Keratinocyte (primary cell): ENCODE measurements at regions not wholly inside any gene's neighbourhood (a gene's known extent, or its start where the extent isn't known, plus 50 kb on each side); places are given as distances from the start of the nearest gene placed in this dataset.

Experiments used
- DNase-seq: peaks from one replicate; pipeline ENCODE4 v3.0.0-alpha.2; 2011; ENCODE audit warnings: low read depth, missing footprints, low spot score
- FAIRE-seq: peaks from 2 replicates; lab custom pipeline; 2011; peaks lifted over from hg19 to GRCh38; lab: Jason Lieb, UNC
- H2AFZ ChIP-seq: 2 replicates; pipeline ENCODE4 v1.6.0; 2012; ENCODE audit warnings: low read length, control low read depth, inconsistent platforms; ENCODE audit not compliant: control insufficient read depth
- H3K27ac ChIP-seq: 2 replicates; pipeline ENCODE4 v1.5.1; 2011; ENCODE audit warnings: low read length; ENCODE audit not compliant: control insufficient read depth, insufficient read depth
- H3K27me3 ChIP-seq: 3 replicates; pipeline ENCODE4 v1.6.0; 2011; ENCODE audit warnings: low read length; ENCODE audit not compliant: control insufficient read depth, insufficient read depth; ENCODE audit errors: extremely low read depth
- H3K36me3 ChIP-seq, 2 experiments: 2 replicates in 1 of 2; 3 replicates in 1 of 2; pipeline ENCODE4 v1.5.1; 2011; ENCODE audit warnings: low read length in 2 of 2, mild to moderate bottlenecking in 1 of 2; ENCODE audit not compliant: control insufficient read depth in 2 of 2, insufficient read depth in 2 of 2; ENCODE audit errors: extremely low read depth in 1 of 2
- H3K4me1 ChIP-seq: 3 replicates; pipeline ENCODE4 v1.5.1; 2011; ENCODE audit warnings: low read length; ENCODE audit not compliant: control insufficient read depth, insufficient read depth; ENCODE audit errors: extremely low read depth
- H3K4me2 ChIP-seq: 3 replicates; pipeline ENCODE4 v1.6.0; 2011; ENCODE audit warnings: low read depth, low read length; ENCODE audit not compliant: control insufficient read depth, insufficient read depth; ENCODE audit errors: extremely low read depth
- H3K4me3 ChIP-seq, 3 experiments: fragments of 200-600 bp in 1 of 3; sonication (generic) in 1 of 3; 2 replicates in 2 of 3; 3 replicates in 1 of 3; pipeline ENCODE4 v1.5.1; 2011 to 2016; ENCODE audit warnings: low read length in 3 of 3, mild to moderate bottlenecking in 3 of 3, control low read depth in 2 of 3, inconsistent platforms in 1 of 3, low read depth in 1 of 3, mixed read lengths in 1 of 3, mixed run types in 1 of 3, moderate library complexity in 1 of 3; ENCODE audit not compliant: control insufficient read depth in 2 of 3, insufficient read depth in 2 of 3; ENCODE audit errors: extremely low read depth in 1 of 3
- H3K79me2 ChIP-seq: 2 replicates; pipeline ENCODE4 v1.6.0; 2012; ENCODE audit warnings: low read length; ENCODE audit not compliant: control insufficient read depth, insufficient read depth
- H3K9ac ChIP-seq: 3 replicates; pipeline ENCODE4 v1.6.0; 2011; ENCODE audit warnings: low read length; ENCODE audit not compliant: control insufficient read depth, insufficient read depth; ENCODE audit errors: extremely low read depth
- H3K9me1 ChIP-seq: 3 replicates; pipeline ENCODE4 v1.6.0; 2011; ENCODE audit warnings: low read length; ENCODE audit not compliant: control insufficient read depth, insufficient read depth; ENCODE audit errors: extremely low read depth
- H3K9me3 ChIP-seq: 2 replicates; pipeline ENCODE4 v1.5.1; 2012; ENCODE audit warnings: low read depth, low read length; ENCODE audit not compliant: control insufficient read depth
- H4K20me1 ChIP-seq: 3 replicates; pipeline ENCODE4 v1.6.0; 2011; ENCODE audit warnings: low read length; ENCODE audit not compliant: control insufficient read depth, insufficient read depth; ENCODE audit errors: extremely low read depth
- CTCF ChIP-seq, 3 experiments: IDR thresholded peaks in 1 of 3; conservative IDR thresholded peaks in 1 of 3; optimal IDR thresholded peaks in 1 of 3; 2 replicates in 2 of 3; 3 replicates in 1 of 3; pipeline versions ENCODE3 to v1.5.1; 2011; ENCODE audit warnings: low read length in 3 of 3, mild to moderate bottlenecking in 3 of 3, moderate library complexity in 2 of 3, control low read depth in 1 of 3, inconsistent platforms in 1 of 3; ENCODE audit not compliant: insufficient read depth in 2 of 3; ENCODE audit errors: extremely low read depth in 1 of 3
- EZH2 ChIP-seq: IDR thresholded peaks from one replicate; pipeline ENCODE4 v1.6.1; 2012; ENCODE audit warnings: inconsistent platforms, mild to moderate bottlenecking, low read length, moderate library complexity
- dilution Hi-C: fragments of 300-500 bp; cut with MboI; formaldehyde crosslinking; loops from one replicate; pipeline ENCODE4 v1.7.0; 2020; ENCODE audit warnings: low sequenced_read_pairs; ENCODE audit not compliant: extremely low pct_ligation_motif_present

DNA sequence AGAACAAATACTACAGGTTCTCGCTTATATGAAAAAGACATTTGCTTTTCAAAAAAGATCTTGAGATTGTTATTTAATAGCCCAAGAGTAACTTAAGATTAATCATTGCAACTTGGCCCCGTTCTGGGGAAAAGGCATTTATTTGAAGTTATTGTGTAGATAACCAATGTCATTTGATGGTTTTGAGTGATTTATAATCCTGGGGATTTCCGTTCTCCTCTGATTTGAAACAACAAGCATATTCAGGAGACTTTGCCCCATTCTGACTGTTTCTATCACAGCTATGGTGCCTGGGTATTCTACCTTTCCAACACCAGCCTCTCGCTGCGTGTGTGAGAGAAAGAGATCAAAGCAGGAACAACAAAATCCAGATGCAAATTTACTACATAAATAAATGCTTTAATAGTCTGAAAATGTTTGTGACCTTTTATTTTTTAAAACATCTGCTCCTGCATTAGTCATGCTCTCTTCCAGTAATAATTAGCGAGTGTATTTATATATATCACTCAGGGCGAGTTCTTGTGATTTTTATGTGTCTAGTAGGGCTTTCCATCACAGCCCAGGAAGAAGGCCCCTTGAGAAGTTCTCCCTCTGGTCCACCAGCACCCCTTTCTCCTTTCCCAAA is 197.9 kb upstream of the FOXQ1 start:
- no peak overlapping the region for H2AFZ ChIP-seq
- H3K36me3 ChIP-seq, result no peaks in the 10 kb centered on the region
- no peaks in the 10 kb centered on the region for H3K27me3 ChIP-seq
- no peaks in the 10 kb centered on the region for H4K20me1 ChIP-seq
- no peaks in the 10 kb centered on the region for H3K9me1 ChIP-seq
- H3K4me1 ChIP-seq, result peaks cover 14% of the 10 kb centered on the region
- H3K79me2 ChIP-seq, result no peaks in the 10 kb centered on the region
- FAIRE-seq, result no peak
- dilution Hi-C loops, result no loop called here
- DNase-seq, result no peak
- TF ChIP-seq EZH2, result no peak
- TF ChIP-seq CTCF (optimal IDR thresholded peaks at IDR 0.05 in 1 of 3, IDR thresholded peaks at IDR 0.05 in 1 of 3, conservative IDR thresholded peaks at IDR 0.05 in 1 of 3; ENCODE audit: extremely low read depth in 1 of 3, insufficient read depth in 2 of 3, low read length in 3 of 3), result no peak
- no peak overlapping the region for H3K4me2 ChIP-seq
- H3K4me3 ChIP-seq, result no peak overlapping the region
- H3K9ac ChIP-seq, result no peak overlapping the region
- H3K9me3 ChIP-seq, result no peaks in the 10 kb centered on the region
- no peak overlapping the region for H3K27ac ChIP-seq

DNA sequence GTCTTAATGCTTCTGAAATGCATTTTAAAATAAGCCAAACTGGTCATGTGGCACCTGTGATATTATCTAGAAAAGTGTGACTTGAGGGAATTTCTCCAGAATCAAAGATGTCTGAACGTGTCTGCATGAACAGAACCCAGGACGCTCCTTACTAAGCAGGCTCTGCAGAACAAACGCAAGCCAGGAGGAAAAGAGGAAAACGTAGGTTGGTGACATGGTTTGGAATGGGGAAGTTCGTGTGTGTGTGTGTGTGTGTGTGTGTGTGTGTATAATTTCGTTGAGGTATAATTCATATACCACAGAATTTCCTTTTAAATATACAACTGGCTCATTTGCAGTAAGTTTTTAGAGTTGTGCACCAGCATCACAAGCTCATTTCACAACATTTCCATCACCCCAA is 200.5 kb upstream of the FOXQ1 start:
- peak overlapping the region; percentile 53 for H3K27ac ChIP-seq
- DNase-seq, result no peak
- dilution Hi-C loops, result no loop called here
- H3K4me1 ChIP-seq, result peaks cover 19% of the 10 kb centered on the region
- H3K9me3 ChIP-seq, result no peaks in the 10 kb centered on the region
- peak overlapping the region in 1 of 3 experiments; percentile 56 for H3K4me3 ChIP-seq
- H3K9ac ChIP-seq, result peak overlapping the region; percentile 22
- peak overlapping the region; percentile 77 for H3K4me2 ChIP-seq
- H3K27me3 ChIP-seq, result no peaks in the 10 kb centered on the region
- H2AFZ ChIP-seq, result peak overlapping the region; percentile 74
- H3K36me3 ChIP-seq, result no peaks in the 10 kb centered on the region
- no peak for FAIRE-seq
- TF ChIP-seq CTCF (optimal IDR thresholded peaks at IDR 0.05 in 1 of 3, IDR thresholded peaks at IDR 0.05 in 1 of 3, conservative IDR thresholded peaks at IDR 0.05 in 1 of 3; ENCODE audit: extremely low read depth in 1 of 3, insufficient read depth in 2 of 3, low read length in 3 of 3), result no peak
- no peak for TF ChIP-seq EZH2
- no peaks in the 10 kb centered on the region for H3K9me1 ChIP-seq
- H4K20me1 ChIP-seq, result no peaks in the 10 kb centered on the region
- H3K79me2 ChIP-seq, result no peaks in the 10 kb centered on the region
